ENCODE measurements at regions not wholly inside any gene's neighbourhood (a gene's known extent, or its start where the extent isn't known, plus 50 kb on each side); places are given as distances from the start of the nearest gene placed in this dataset.
"Not testable (repeated sequence)": the region's sequence is repeated elsewhere in the genome, so short reads cannot be mapped to it uniquely, and the experiment has no call there.

GRCh38 chr2:149765636-149766035 lies 178.1 kb upstream of the MMADHC start:
- intact Hi-C loops (cut with DNase I), result no loop called here
- no peak for DNase-seq (ENCODE audit: low spot score)

GRCh38 chr2:149765003-149765402 lies 177.4 kb upstream of the MMADHC start:
- no peak for DNase-seq (ENCODE audit: low spot score)
- intact Hi-C loops (cut with DNase I), result no loop called here

- no peak for DNase-seq (ENCODE audit: low spot score)
Observed at GRCh38 chr2:149763358-149763757, 175.8 kb upstream of the MMADHC start.

GRCh38 chr2:149761611-149762010 lies 174.0 kb upstream of the MMADHC start:
- no peak for DNase-seq (ENCODE audit: low spot score)
- intact Hi-C loops (cut with DNase I), result no loop called here

More at GRCh38 chr2:149763358-149763757, 175.8 kb upstream of the MMADHC start:
- intact Hi-C loops (cut with DNase I), result no loop called here

- DNase-seq (ENCODE audit: low spot score); intact Hi-C loops (cut with DNase I): not testable (repeated sequence)
Observed at GRCh38 chr2:149759382-149759781, 171.8 kb upstream of the MMADHC start.

GRCh38 chr2:149754722-149755121 lies 167.1 kb upstream of the MMADHC start:
- intact Hi-C loops (cut with DNase I); DNase-seq (ENCODE audit: low spot score): not testable (repeated sequence)

- DNase-seq (ENCODE audit: low spot score), result no peak
- intact Hi-C loops (cut with DNase I), result no loop called here
Observed at GRCh38 chr2:149747456-149747855, 159.9 kb upstream of the MMADHC start.

GRCh38 chr2:149745396-149746230 lies 158.0 kb upstream of the MMADHC start:
- no peak for DNase-seq (ENCODE audit: low spot score)

GRCh38 chr2:149744865-149745264 lies 157.3 kb upstream of the MMADHC start:
- intact Hi-C loops (cut with DNase I), result no loop called here
- DNase-seq (ENCODE audit: low spot score), result no peak

More at GRCh38 chr2:149745396-149746230, 158.0 kb upstream of the MMADHC start:
- intact Hi-C loops (cut with DNase I), result no loop called here

GRCh38 chr2:149743842-149744448 lies 156.4 kb upstream of the MMADHC start:
- intact Hi-C loops (cut with DNase I), result no loop called here
- no peak for DNase-seq (ENCODE audit: low spot score)

- DNase-seq (ENCODE audit: low spot score), result no peak
- intact Hi-C loops (cut with DNase I), result no loop called here
Observed at GRCh38 chr2:149741646-149742045, 154.1 kb upstream of the MMADHC start.

- intact Hi-C loops (cut with DNase I), result no loop called here
Observed at GRCh38 chr2:149740490-149740889, 152.9 kb upstream of the MMADHC start.

GRCh38 chr2:149739883-149740265 lies 152.3 kb upstream of the MMADHC start:
- intact Hi-C loops (cut with DNase I), result no loop called here
- DNase-seq (ENCODE audit: low spot score), result no peak

More at GRCh38 chr2:149740490-149740889, 152.9 kb upstream of the MMADHC start:
- no peak for DNase-seq (ENCODE audit: low spot score)

- DNase-seq (ENCODE audit: low spot score), result no peak
- intact Hi-C loops (cut with DNase I), result no loop called here
Observed at GRCh38 chr2:149739171-149739882, 151.8 kb upstream of the MMADHC start.

- DNase-seq (ENCODE audit: low spot score), result no peak
- intact Hi-C loops (cut with DNase I), result no loop called here
Observed at GRCh38 chr2:149738767-149739166, 151.2 kb upstream of the MMADHC start.

- DNase-seq (ENCODE audit: low spot score), result no peak
- intact Hi-C loops (cut with DNase I), result no loop called here
Observed at GRCh38 chr2:149737896-149738295, 150.3 kb upstream of the MMADHC start.

- intact Hi-C loops (cut with DNase I), result no loop called here
- DNase-seq (ENCODE audit: low spot score), result no peak
Observed at GRCh38 chr2:149735237-149735958, 147.8 kb upstream of the MMADHC start.

GRCh38 chr2:149733936-149734685 lies 146.5 kb upstream of the MMADHC start:
- intact Hi-C loops (cut with DNase I), result no loop called here
- DNase-seq (ENCODE audit: low spot score), result no peak

- intact Hi-C loops (cut with DNase I), result no loop called here
- DNase-seq (ENCODE audit: low spot score), result no peak
Observed at GRCh38 chr2:149732730-149733290, 145.2 kb upstream of the MMADHC start.
